ENCODE measurements at regions not wholly inside any gene's neighbourhood (a gene's known extent, or its start where the extent isn't known, plus 50 kb on each side); places are given as distances from the start of the nearest gene placed in this dataset.

- no peak for DNase-seq
- Histone ChIP-seq H3K4me2 (replicated peaks; ENCODE audit: extremely low read depth, low read length, poor library complexity, severe bottlenecking) (no peak overlapping the region), H3K27ac (ENCODE audit: low read depth in 1 of 2, low read length in 2 of 2) (no peak overlapping the region), H3K4me1 (ENCODE audit: control insufficient read depth in 1 of 2, insufficient read depth in 2 of 2, low read length in 2 of 2) (no peaks in the 10 kb centered on the region), H3K36me3 (replicated peaks in 1 of 2; ENCODE audit: control insufficient read depth in 1 of 2, insufficient read depth in 2 of 2, low read length in 2 of 2) (no peaks in the 10 kb centered on the region), H3K4me3 (replicated peaks in 1 of 3; ENCODE audit: low read depth in 2 of 3, low read length in 3 of 3) (no peak overlapping the region), H3K79me2 (ENCODE audit: insufficient read depth, low read length) (no peaks in the 10 kb centered on the region), H4K20me1 (ENCODE audit: insufficient read depth, low read length) (no peaks in the 10 kb centered on the region), H2AFZ (ENCODE audit: insufficient read depth, low read depth, low read length, poor library complexity, severe bottlenecking) (no peak overlapping the region), H3K9me3 (replicated peaks in 1 of 2; ENCODE audit: control insufficient read depth in 1 of 2, insufficient read depth in 1 of 2, low read length in 2 of 2) (peaks cover 0 to 7% of the 10 kb centered on the region in 2 donors), H3K27me3 (ENCODE audit: control insufficient read depth in 2 of 2, insufficient read depth in 2 of 2, low read length in 2 of 2) (no peaks in the 10 kb centered on the region), H3K9ac (ENCODE audit: insufficient read depth, low read length, poor library complexity, severe bottlenecking) (no peak overlapping the region)
- Mint-ChIP-seq H3K4me3 (no peak overlapping the region), H3K9me3 (peaks cover 2 to 8% (median 4%) of the 10 kb centered on the region in 7 donors), H3K27ac (no peak overlapping the region), H3K36me3 (no peaks in the 10 kb centered on the region), H3K27me3 (ENCODE audit: low read depth in 3 of 3) (peaks cover 0 to 1% (median 0%) of the 10 kb centered on the region in 3 donors), H3K4me1 (no peaks in the 10 kb centered on the region)
- intact Hi-C loops (cut with micrococcal nuclease): loop anchor here (10.0 kb wide), 1 partner anchor 667 kb away; no protein-coding TSS in a partner anchor
- no peak for TF ChIP-seq CTCF (IDR thresholded peaks at IDR 0.05)
- 92% methylated on average over 7 of the region's 7 CpGs for WGBS (ENCODE audit: insufficient coverage)
These were observed 127.5 kb upstream of the SUCLG2 start for GRCh38 chr3:67781871-67782270.

DNA sequence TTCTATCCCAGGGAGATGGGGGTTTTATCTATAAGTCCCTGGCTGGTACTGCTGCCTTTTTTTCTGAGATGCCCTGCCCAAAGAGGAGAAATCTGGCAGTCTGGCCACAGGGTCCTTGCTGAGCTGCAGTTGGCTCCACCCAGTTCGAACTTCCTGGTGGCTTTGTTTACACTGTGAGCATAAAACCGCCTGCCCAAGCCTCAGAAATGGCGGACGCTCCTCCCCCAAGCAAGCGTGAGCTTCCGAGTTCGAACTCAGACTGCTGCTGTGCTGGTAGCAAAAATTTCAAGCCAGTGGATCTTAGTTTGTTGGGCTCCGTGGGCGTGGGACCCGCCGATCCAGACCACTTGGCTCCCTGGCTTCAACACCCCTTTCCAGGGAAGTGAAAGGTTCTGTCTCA lies 126.8 kb upstream of the SUCLG2 start:
- H3K36me3 Mint-ChIP-seq: no peaks in the 10 kb centered on the region
- Histone ChIP-seq H3K4me1 (ENCODE audit: control insufficient read depth in 1 of 2, insufficient read depth in 2 of 2, low read length in 2 of 2) (no peaks in the 10 kb centered on the region), H4K20me1 (ENCODE audit: insufficient read depth, low read length) (no peaks in the 10 kb centered on the region), H2AFZ (ENCODE audit: insufficient read depth, low read depth, low read length, poor library complexity, severe bottlenecking) (no peak overlapping the region), H3K4me2 (replicated peaks; ENCODE audit: extremely low read depth, low read length, poor library complexity, severe bottlenecking) (no peak overlapping the region), H3K9me3 (replicated peaks in 1 of 2; ENCODE audit: control insufficient read depth in 1 of 2, insufficient read depth in 1 of 2, low read length in 2 of 2) (peaks cover 0 to 7% of the 10 kb centered on the region in 2 donors), H3K9ac (ENCODE audit: insufficient read depth, low read length, poor library complexity, severe bottlenecking) (no peak overlapping the region), H3K27ac (ENCODE audit: low read depth in 1 of 2, low read length in 2 of 2) (no peak overlapping the region), H3K79me2 (ENCODE audit: insufficient read depth, low read length) (no peaks in the 10 kb centered on the region), H3K36me3 (replicated peaks in 1 of 2; ENCODE audit: control insufficient read depth in 1 of 2, insufficient read depth in 2 of 2, low read length in 2 of 2) (no peaks in the 10 kb centered on the region), H3K27me3 (ENCODE audit: control insufficient read depth in 2 of 2, insufficient read depth in 2 of 2, low read length in 2 of 2) (no peaks in the 10 kb centered on the region), H3K4me3 (replicated peaks in 1 of 3; ENCODE audit: low read depth in 2 of 3, low read length in 3 of 3) (no peak overlapping the region)
- TF ChIP-seq CTCF (IDR thresholded peaks at IDR 0.05): no peak
- H3K27ac Mint-ChIP-seq: no peak overlapping the region
- peaks cover 3 to 12% (median 6%) of the 10 kb centered on the region in 7 donors for H3K9me3 Mint-ChIP-seq
- 95% methylated on average over 11 of the region's 11 CpGs for WGBS (ENCODE audit: insufficient coverage)
- no peak for DNase-seq
- H3K27me3 Mint-ChIP-seq (ENCODE audit: low read depth in 3 of 3): peaks cover 0 to 1% (median 0%) of the 10 kb centered on the region in 3 donors
- no peaks in the 10 kb centered on the region for H3K4me1 Mint-ChIP-seq
- intact Hi-C loops (cut with micrococcal nuclease): loop anchor here (10.0 kb wide), 1 partner anchor 666 kb away; no protein-coding TSS in a partner anchor
- no peak overlapping the region for H3K4me3 Mint-ChIP-seq
